ENCODE measurements at regions not wholly inside any gene's neighbourhood (a gene's known extent, or its start where the extent isn't known, plus 50 kb on each side); places are given as distances from the start of the nearest gene placed in this dataset.

GRCh38 chr6:75024828-75025227, 181.0 kb downstream of the COL12A1 start (continued):
- TF ChIP-seq ZNF556 (CRISPR knock-in tag; IDR thresholded peaks at IDR 0.05; ENCODE audit: borderline replicate concordance) (no peak), ARID4A (CRISPR knock-in tag; IDR thresholded peaks at IDR 0.05; ENCODE audit: borderline replicate concordance) (no peak), HNRNPL (IDR thresholded peaks at IDR 0.05; ENCODE audit: low read depth, low read length) (no peak), UBTF (CRISPR knock-in tag; IDR thresholded peaks at IDR 0.05) (no peak), SRSF1 (optimal IDR thresholded peaks at IDR 0.05; ENCODE audit: low read depth, low read length) (no peak), GTF2F1 (IDR thresholded peaks at IDR 0.05; ENCODE audit: low read length) (no peak), KDM2A (CRISPR knock-in tag; IDR thresholded peaks at IDR 0.05; ENCODE audit: borderline replicate concordance, low read depth) (no peak)
- TF ChIP-seq, protein P1, sequence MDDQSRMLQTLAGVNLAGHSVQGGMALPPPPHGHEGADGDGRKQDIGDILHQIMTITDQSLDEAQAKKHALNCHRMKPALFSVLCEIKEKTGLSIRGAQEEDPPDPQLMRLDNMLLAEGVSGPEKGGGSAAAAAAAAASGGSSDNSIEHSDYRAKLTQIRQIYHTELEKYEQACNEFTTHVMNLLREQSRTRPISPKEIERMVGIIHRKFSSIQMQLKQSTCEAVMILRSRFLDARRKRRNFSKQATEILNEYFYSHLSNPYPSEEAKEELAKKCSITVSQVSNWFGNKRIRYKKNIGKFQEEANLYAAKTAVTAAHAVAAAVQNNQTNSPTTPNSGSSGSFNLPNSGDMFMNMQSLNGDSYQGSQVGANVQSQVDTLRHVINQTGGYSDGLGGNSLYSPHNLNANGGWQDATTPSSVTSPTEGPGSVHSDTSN (CRISPR knock-in tag; IDR thresholded peaks at IDR 0.05; ENCODE audit: borderline replicate concordance) = no peak

Measured in HepG2 (cell line).